ENCODE measurements at regions not wholly inside any gene's neighbourhood (a gene's known extent, or its start where the extent isn't known, plus 50 kb on each side); places are given as distances from the start of the nearest gene placed in this dataset.
"Not testable (repeated sequence)": the region's sequence is repeated elsewhere in the genome, so short reads cannot be mapped to it uniquely, and the experiment has no call there.

- H3K27ac ChIP-seq = not testable (repeated sequence)
These were observed 51.1 kb upstream of the RASSF6 start for GRCh38 chr4:73671348-73671747.

GRCh38 chr4:73673286-73673685 lies 53.0 kb upstream of the RASSF6 start:
- Histone ChIP-seq H3K27ac (no peak overlapping the region), H3K27me3 (no peaks in the 10 kb centered on the region), H3K4me1 (ENCODE audit: control insufficient read depth in 1 of 2, insufficient read depth in 1 of 2, low read depth in 1 of 2, low read length in 1 of 2) (peaks cover 0 to 11% of the 10 kb centered on the region in 2 experiments), H3K4me3 (ENCODE audit: low read depth in 1 of 2, low read length in 1 of 2) (no peak overlapping the region), H3K36me3 (no peaks in the 10 kb centered on the region), H3K9me3 (no peaks in the 10 kb centered on the region)
- TF ChIP-seq, protein P1, sequence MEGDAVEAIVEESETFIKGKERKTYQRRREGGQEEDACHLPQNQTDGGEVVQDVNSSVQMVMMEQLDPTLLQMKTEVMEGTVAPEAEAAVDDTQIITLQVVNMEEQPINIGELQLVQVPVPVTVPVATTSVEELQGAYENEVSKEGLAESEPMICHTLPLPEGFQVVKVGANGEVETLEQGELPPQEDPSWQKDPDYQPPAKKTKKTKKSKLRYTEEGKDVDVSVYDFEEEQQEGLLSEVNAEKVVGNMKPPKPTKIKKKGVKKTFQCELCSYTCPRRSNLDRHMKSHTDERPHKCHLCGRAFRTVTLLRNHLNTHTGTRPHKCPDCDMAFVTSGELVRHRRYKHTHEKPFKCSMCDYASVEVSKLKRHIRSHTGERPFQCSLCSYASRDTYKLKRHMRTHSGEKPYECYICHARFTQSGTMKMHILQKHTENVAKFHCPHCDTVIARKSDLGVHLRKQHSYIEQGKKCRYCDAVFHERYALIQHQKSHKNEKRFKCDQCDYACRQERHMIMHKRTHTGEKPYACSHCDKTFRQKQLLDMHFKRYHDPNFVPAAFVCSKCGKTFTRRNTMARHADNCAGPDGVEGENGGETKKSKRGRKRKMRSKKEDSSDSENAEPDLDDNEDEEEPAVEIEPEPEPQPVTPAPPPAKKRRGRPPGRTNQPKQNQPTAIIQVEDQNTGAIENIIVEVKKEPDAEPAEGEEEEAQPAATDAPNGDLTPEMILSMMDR (IDR thresholded peaks at IDR 0.05) = no peak

More at GRCh38 chr4:73671348-73671747, 51.1 kb upstream of the RASSF6 start:
- H3K36me3 ChIP-seq; H3K4me1 ChIP-seq (ENCODE audit: control insufficient read depth in 1 of 2, insufficient read depth in 1 of 2, low read depth in 1 of 2, low read length in 1 of 2); H3K27me3 ChIP-seq; H3K9me3 ChIP-seq; H3K4me3 ChIP-seq (ENCODE audit: low read depth in 1 of 2, low read length in 1 of 2): not testable (repeated sequence)

GRCh38 chr4:73674451-73674919 lies 54.2 kb upstream of the RASSF6 start:
- H3K27ac ChIP-seq = no peak overlapping the region
- no peaks in the 10 kb centered on the region for H3K9me3 ChIP-seq
- H3K4me3 ChIP-seq (ENCODE audit: low read depth in 1 of 2, low read length in 1 of 2) = no peak overlapping the region
- H3K36me3 ChIP-seq = no peaks in the 10 kb centered on the region
- H3K27me3 ChIP-seq = no peaks in the 10 kb centered on the region
- TF ChIP-seq, protein P1 (IDR thresholded peaks at IDR 0.05) = no peak
- H3K4me1 ChIP-seq (ENCODE audit: control insufficient read depth in 1 of 2, insufficient read depth in 1 of 2, low read depth in 1 of 2, low read length in 1 of 2) = peaks cover 0 to 11% of the 10 kb centered on the region in 2 experiments

DNA sequence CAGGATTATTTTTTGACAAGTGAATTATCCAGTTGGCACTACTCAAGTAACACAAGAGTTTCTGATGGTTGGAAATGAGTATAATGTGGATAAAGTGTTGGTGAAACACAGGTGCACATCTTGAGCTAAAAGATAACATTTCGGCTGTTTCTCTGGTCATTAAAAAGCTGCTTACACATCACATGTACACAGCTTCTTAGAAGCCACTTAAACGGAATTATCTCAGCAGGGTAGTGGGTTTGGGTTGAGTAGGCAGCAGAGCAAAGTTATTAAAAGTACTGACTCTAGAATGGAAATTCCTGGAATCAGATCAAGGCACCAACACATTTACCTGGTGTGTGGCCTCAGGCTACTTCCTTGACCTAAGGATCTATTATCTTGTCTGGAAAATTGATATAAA lies 55.4 kb upstream of the RASSF6 start:
- Histone ChIP-seq H3K36me3 (no peaks in the 10 kb centered on the region), H3K4me3 (ENCODE audit: low read depth in 1 of 2, low read length in 1 of 2) (no peak overlapping the region), H3K9me3 (no peaks in the 10 kb centered on the region), H3K27me3 (no peaks in the 10 kb centered on the region), H3K4me1 (ENCODE audit: control insufficient read depth in 1 of 2, insufficient read depth in 1 of 2, low read depth in 1 of 2, low read length in 1 of 2) (peaks cover 0 to 11% of the 10 kb centered on the region in 2 experiments), H3K27ac (no peak overlapping the region)
- TF ChIP-seq, protein P1 (IDR thresholded peaks at IDR 0.05) = no peak

DNA sequence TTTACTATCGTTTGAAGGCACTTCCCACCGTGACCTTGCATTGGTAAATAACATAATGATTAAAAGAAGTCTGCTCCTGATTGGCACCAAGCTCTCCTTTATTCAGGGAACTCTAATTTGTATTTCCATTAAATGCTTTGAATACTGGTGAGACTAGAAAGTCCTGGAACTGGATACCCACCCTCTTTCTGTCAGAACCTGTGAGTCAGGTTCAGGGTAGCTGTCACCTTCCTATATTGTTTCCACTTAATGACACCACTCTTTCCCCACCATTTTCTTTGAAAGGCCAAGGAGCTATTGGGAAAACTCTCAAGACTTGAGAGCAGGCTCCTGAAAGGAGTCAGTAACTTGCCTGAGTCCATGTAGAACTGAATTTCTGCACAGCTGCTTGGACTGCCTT lies 55.9 kb upstream of the RASSF6 start:
- Histone ChIP-seq H3K9me3 (no peaks in the 10 kb centered on the region), H3K36me3 (no peaks in the 10 kb centered on the region), H3K4me3 (ENCODE audit: low read depth in 1 of 2, low read length in 1 of 2) (no peak overlapping the region), H3K27ac (no peak overlapping the region), H3K4me1 (ENCODE audit: control insufficient read depth in 1 of 2, insufficient read depth in 1 of 2, low read depth in 1 of 2, low read length in 1 of 2) (peaks cover 0 to 11% of the 10 kb centered on the region in 2 experiments), H3K27me3 (no peaks in the 10 kb centered on the region)
- TF ChIP-seq, protein P1 (IDR thresholded peaks at IDR 0.05) = no peak

- H3K36me3 ChIP-seq = no peaks in the 10 kb centered on the region
- no peak overlapping the region for H3K27ac ChIP-seq
- H3K4me1 ChIP-seq (ENCODE audit: control insufficient read depth in 1 of 2, insufficient read depth in 1 of 2, low read depth in 1 of 2, low read length in 1 of 2) = peaks cover 0 to 11% of the 10 kb centered on the region in 2 experiments
- H3K4me3 ChIP-seq (ENCODE audit: low read depth in 1 of 2, low read length in 1 of 2) = no peak overlapping the region
- no peaks in the 10 kb centered on the region for H3K27me3 ChIP-seq
- TF ChIP-seq, protein P1 (IDR thresholded peaks at IDR 0.05) = no peak
- H3K9me3 ChIP-seq = no peaks in the 10 kb centered on the region
These were observed 56.7 kb upstream of the RASSF6 start for GRCh38 chr4:73676861-73677323.

Data from neutrophil (primary cell).